COLO829 (cell line): ENCODE measurements at regions not wholly inside any gene's neighbourhood (a gene's known extent, or its start where the extent isn't known, plus 50 kb on each side); places are given as distances from the start of the nearest gene placed in this dataset.
A peak's percentile ranks its signal among the peaks of the same experiment; 100 is the strongest.
"Not testable (repeated sequence)": the region's sequence is repeated elsewhere in the genome, so short reads cannot be mapped to it uniquely, and the experiment has no call there.

ENCODE experiments used
- DNase-seq: peaks from one replicate; pipeline ENCODE4 v3.0.0; 2012; ENCODE audit warnings: low spot score

- not testable (repeated sequence) for DNase-seq
These were observed 85.1 kb upstream of the FBXO28 start for GRCh38 chr1:224028802-224029201.

GRCh38 chr1:224023122-224023521 lies 90.8 kb upstream of the FBXO28 start:
- DNase-seq: not testable (repeated sequence)

- not testable (repeated sequence) for DNase-seq
These were observed 91.5 kb upstream of the FBXO28 start for GRCh38 chr1:224022249-224022970.

GRCh38 chr1:224019866-224020265 lies 94.0 kb upstream of the FBXO28 start:
- not testable (repeated sequence) for DNase-seq

GRCh38 chr1:224015782-224016181 lies 98.1 kb upstream of the FBXO28 start:
- DNase-seq: not testable (repeated sequence)

GRCh38 chr1:224014330-224014649 lies 99.6 kb upstream of the FBXO28 start:
- no peak for DNase-seq

GRCh38 chr1:224013626-224014329 lies 100.1 kb upstream of the FBXO28 start:
- not testable (repeated sequence) for DNase-seq

- DNase-seq: not testable (repeated sequence)
These were observed 101.0 kb upstream of the FBXO28 start for GRCh38 chr1:224012807-224013434.

GRCh38 chr1:224012162-224012561 lies 101.7 kb upstream of the FBXO28 start:
- not testable (repeated sequence) for DNase-seq

- not testable (repeated sequence) for DNase-seq
These were observed 102.2 kb upstream of the FBXO28 start for GRCh38 chr1:224011751-224012150.

GRCh38 chr1:224011153-224011552 lies 102.8 kb upstream of the FBXO28 start:
- not testable (repeated sequence) for DNase-seq

- not testable (repeated sequence) for DNase-seq
These were observed 107.9 kb upstream of the FBXO28 start for GRCh38 chr1:224005973-224006372.

GRCh38 chr1:224004552-224005315 lies 109.2 kb upstream of the FBXO28 start:
- DNase-seq: peak; percentile 29

GRCh38 chr1:224003896-224004295 lies 110.0 kb upstream of the FBXO28 start:
- not testable (repeated sequence) for DNase-seq

GRCh38 chr1:224001757-224002156 lies 112.2 kb upstream of the FBXO28 start:
- DNase-seq: not testable (repeated sequence)

- not testable (repeated sequence) for DNase-seq
These were observed 114.2 kb upstream of the FBXO28 start for GRCh38 chr1:223999761-224000160.

GRCh38 chr1:223998676-223999455 lies 115.0 kb upstream of the FBXO28 start:
- DNase-seq: not testable (repeated sequence)

GRCh38 chr1:223996376-223996775 lies 117.5 kb upstream of the FBXO28 start:
- not testable (repeated sequence) for DNase-seq

- peak; percentile 92 for DNase-seq
These were observed 121.3 kb upstream of the FBXO28 start for GRCh38 chr1:223992456-223993246.

GRCh38 chr1:223991297-223991857 lies 122.5 kb upstream of the FBXO28 start:
- not testable (repeated sequence) for DNase-seq
